H9 (cell line): ENCODE measurements at regions not wholly inside any gene's neighbourhood (a gene's known extent, or its start where the extent isn't known, plus 50 kb on each side); places are given as distances from the start of the nearest gene placed in this dataset.

Experiments
- DNase-seq: peaks from one replicate; pipeline ENCODE4 v3.0.0-alpha.2; 2017
- H2AFZ ChIP-seq: one replicate; pipeline ENCODE4 v1.6.1; 2013; ENCODE audit warnings: mild to moderate bottlenecking, low read length, control low read depth, moderate library complexity
- H2AK5ac ChIP-seq: 2 replicates; pipeline ENCODE4 v1.6.1; 2013; ENCODE audit warnings: low read length, control low read depth, mixed read lengths; ENCODE audit not compliant: insufficient read length
- H2BK120ac ChIP-seq: one replicate; pipeline ENCODE4 v1.6.1; 2013; ENCODE audit warnings: low read depth, mild to moderate bottlenecking, low read length, control low read depth, inconsistent platforms; ENCODE audit not compliant: poor library complexity, severe bottlenecking
- H2BK12ac ChIP-seq: 2 replicates; pipeline ENCODE4 v1.6.1; 2013; ENCODE audit warnings: low read length, control low read depth, mixed read lengths, low read depth; ENCODE audit not compliant: insufficient read length
- H2BK15ac ChIP-seq: 2 replicates; pipeline ENCODE4 v1.6.1; 2013; ENCODE audit warnings: low read depth, low read length, control low read depth
- H2BK20ac ChIP-seq: one replicate; pipeline ENCODE4 v1.6.1; 2013; ENCODE audit warnings: low read depth, mild to moderate bottlenecking, low read length, control low read depth, inconsistent platforms; ENCODE audit not compliant: poor library complexity, severe bottlenecking
- H2BK5ac ChIP-seq: 2 replicates; pipeline ENCODE4 v1.6.1; 2013; ENCODE audit warnings: low read length, control low read depth, mixed read lengths; ENCODE audit not compliant: insufficient read length
- H3K14ac ChIP-seq: 2 replicates; pipeline ENCODE4 v1.6.1; 2013; ENCODE audit warnings: low read length, control low read depth; ENCODE audit not compliant: insufficient read depth
- H3K18ac ChIP-seq: 2 replicates; pipeline ENCODE4 v1.6.1; 2013; ENCODE audit warnings: low read depth, mild to moderate bottlenecking, mixed read lengths, low read length, control low read depth; ENCODE audit not compliant: insufficient read length
- H3K23ac ChIP-seq: 2 replicates; pipeline ENCODE4 v1.6.1; 2013; ENCODE audit warnings: low read length, control low read depth, mixed read lengths, low read depth; ENCODE audit not compliant: insufficient read length
- H3K23me2 ChIP-seq: 2 replicates; pipeline ENCODE4 v1.6.1; 2013; ENCODE audit warnings: low read depth, mild to moderate bottlenecking, mixed read lengths, low read length, control low read depth; ENCODE audit not compliant: insufficient read length, poor library complexity, severe bottlenecking
- H3K27ac ChIP-seq: 2 replicates; pipeline ENCODE4 v1.5.1; 2013; ENCODE audit warnings: low read length, control low read depth, mixed read lengths, low read depth; ENCODE audit not compliant: insufficient read length
- H3K27me3 ChIP-seq: 2 replicates; pipeline ENCODE4 v1.6.1; 2013; ENCODE audit warnings: low read length, control low read depth, inconsistent platforms; ENCODE audit not compliant: insufficient read depth
- H3K4ac ChIP-seq: 2 replicates; pipeline ENCODE4 v1.6.1; 2013; ENCODE audit warnings: low read depth, mild to moderate bottlenecking, control low read depth, inconsistent platforms, low read length, moderate library complexity
- H3K4me1 ChIP-seq: 2 replicates; pipeline ENCODE4 v1.6.1; 2013; ENCODE audit warnings: low read length, control low read depth, inconsistent platforms; ENCODE audit not compliant: insufficient read depth
- H3K4me2 ChIP-seq: 2 replicates; pipeline ENCODE4 v1.6.1; 2013; ENCODE audit warnings: low read length, control low read depth, mixed read lengths; ENCODE audit not compliant: insufficient read length, insufficient read depth
- H3K56ac ChIP-seq: 2 replicates; pipeline ENCODE4 v1.6.1; 2013; ENCODE audit warnings: low read depth, mild to moderate bottlenecking, mixed read lengths, low read length, control low read depth; ENCODE audit not compliant: insufficient read length
- H3K79me1 ChIP-seq: 2 replicates; pipeline ENCODE4 v1.6.1; 2013; ENCODE audit warnings: low read depth, mild to moderate bottlenecking, moderate library complexity, low read length, control low read depth, inconsistent platforms; ENCODE audit not compliant: insufficient read depth, poor library complexity, severe bottlenecking
- H3K79me2 ChIP-seq: 2 replicates; pipeline ENCODE4 v1.6.1; 2013; ENCODE audit warnings: low read length, control low read depth, inconsistent platforms; ENCODE audit not compliant: insufficient read depth
- H3K9ac ChIP-seq: 2 replicates; pipeline ENCODE4 v1.6.1; 2013; ENCODE audit warnings: low read length, control low read depth, mixed read lengths; ENCODE audit not compliant: insufficient read length; ENCODE audit errors: extremely low read depth
- H3K9me3 ChIP-seq: one replicate; pipeline ENCODE4 v1.6.1; 2013; ENCODE audit warnings: low read depth, low read length, inconsistent platforms; ENCODE audit not compliant: control insufficient read depth
- H3T11ph ChIP-seq: one replicate; pipeline ENCODE4 v1.6.1; 2013; ENCODE audit warnings: mild to moderate bottlenecking, low read length, control low read depth, inconsistent platforms
- H4K20me1 ChIP-seq: one replicate; pipeline ENCODE4 v1.6.1; 2013; ENCODE audit not compliant: control insufficient read depth, insufficient read length, insufficient read depth
- H4K5ac ChIP-seq: 2 replicates; pipeline ENCODE4 v1.6.1; 2013; ENCODE audit warnings: low read depth, mild to moderate bottlenecking, mixed read lengths, low read length, control low read depth; ENCODE audit not compliant: insufficient read length
- H4K8ac ChIP-seq: replicated peaks from 2 replicates; pipeline ENCODE4 v1.6.1; 2013; ENCODE audit warnings: low read length, control low read depth, mixed read lengths, low read depth; ENCODE audit not compliant: insufficient read length
- H4K91ac ChIP-seq: 2 replicates; pipeline ENCODE4 v1.6.1; 2013; ENCODE audit warnings: low read depth, mild to moderate bottlenecking, moderate library complexity, mixed read lengths, low read length, control low read depth; ENCODE audit not compliant: insufficient read length
- H3K27ac Mint-ChIP-seq, 3 experiments: 2 replicates in 2 of 3; 3 replicates in 1 of 3; pipeline ENCODE4 v1.8.0; 2020 to 2021; ENCODE audit warnings: mixed read lengths in 3 of 3, mild to moderate bottlenecking in 1 of 3, moderate library complexity in 1 of 3
- H3K27me3 Mint-ChIP-seq: 2 replicates; pipeline ENCODE4 v1.8.0; 2021; ENCODE audit warnings: low read depth, mild to moderate bottlenecking, moderate library complexity, mixed read lengths
- H3K36me3 Mint-ChIP-seq, 3 experiments: 2 replicates in 2 of 3; 3 replicates in 1 of 3; pipeline ENCODE4 v1.8.0; 2020 to 2021; ENCODE audit warnings: low read depth in 3 of 3, mixed read lengths in 3 of 3; ENCODE audit not compliant: insufficient read depth in 1 of 3
- H3K4me1 Mint-ChIP-seq, 2 experiments: 2 replicates each; pipeline ENCODE4 v1.8.0; 2020; ENCODE audit warnings: mixed read lengths in 2 of 2
- H3K4me3 Mint-ChIP-seq, 2 experiments: 2 replicates in 1 of 2; 3 replicates in 1 of 2; pipeline ENCODE4 v1.8.0; 2020 to 2021; ENCODE audit warnings: mild to moderate bottlenecking in 2 of 2, mixed read lengths in 2 of 2, moderate library complexity in 1 of 2
- H3K9me3 Mint-ChIP-seq, 2 experiments: 2 replicates in 1 of 2; 3 replicates in 1 of 2; pipeline ENCODE4 v1.8.0; 2020; ENCODE audit warnings: mild to moderate bottlenecking in 2 of 2, mixed read lengths in 2 of 2, moderate library complexity in 1 of 2
- WGBS: extraction: QIAGEN DNeasy Blood & Tissue Kit; methylation state at CpG from one replicate; pipeline ENCODE4 v1.1.7; 2013; ENCODE audit warnings: missing lambda C conversion rate, low lambda C conversion rate, mixed read lengths; ENCODE audit not compliant: insufficient read length; ENCODE audit errors: extremely low coverage; 5-methylcytosine and 5-hydroxymethylcytosine counted together
- TF ChIP-seq, protein P1 (sequence below): fragments of 200-600 bp; sonication (generic); conservative IDR thresholded peaks from 3 replicates; pipeline ENCODE4 v1.8.0; 2021; ENCODE audit warnings: antibody characterized with exemption, mild to moderate bottlenecking

DNA sequence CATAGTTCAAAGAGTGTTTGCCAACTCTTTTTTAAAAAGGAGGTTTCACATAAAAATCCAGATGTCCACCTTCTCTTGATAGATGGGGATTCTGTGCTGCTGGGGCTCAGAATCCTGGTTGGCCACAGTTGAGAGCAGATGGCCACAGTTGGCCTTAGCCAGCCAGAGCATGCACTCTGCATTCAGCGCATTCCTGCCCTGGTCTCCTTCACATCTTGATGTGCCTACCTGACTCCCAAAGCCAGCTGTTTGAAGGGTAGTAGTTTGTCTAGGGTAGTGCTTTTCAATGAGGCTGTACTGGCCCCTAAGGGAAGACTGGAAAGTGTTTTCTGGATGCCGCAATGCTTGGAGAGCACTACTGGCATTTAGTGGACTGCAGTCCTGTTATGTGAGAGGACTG lies 208.1 kb upstream of the HDAC9 start:
- H3K23ac ChIP-seq, result no peak overlapping the region
- H3K56ac ChIP-seq, result no peak overlapping the region
- H3K4me3 Mint-ChIP-seq, result no peak overlapping the region
- H2AFZ ChIP-seq, result no peak overlapping the region
- TF ChIP-seq, protein P1, sequence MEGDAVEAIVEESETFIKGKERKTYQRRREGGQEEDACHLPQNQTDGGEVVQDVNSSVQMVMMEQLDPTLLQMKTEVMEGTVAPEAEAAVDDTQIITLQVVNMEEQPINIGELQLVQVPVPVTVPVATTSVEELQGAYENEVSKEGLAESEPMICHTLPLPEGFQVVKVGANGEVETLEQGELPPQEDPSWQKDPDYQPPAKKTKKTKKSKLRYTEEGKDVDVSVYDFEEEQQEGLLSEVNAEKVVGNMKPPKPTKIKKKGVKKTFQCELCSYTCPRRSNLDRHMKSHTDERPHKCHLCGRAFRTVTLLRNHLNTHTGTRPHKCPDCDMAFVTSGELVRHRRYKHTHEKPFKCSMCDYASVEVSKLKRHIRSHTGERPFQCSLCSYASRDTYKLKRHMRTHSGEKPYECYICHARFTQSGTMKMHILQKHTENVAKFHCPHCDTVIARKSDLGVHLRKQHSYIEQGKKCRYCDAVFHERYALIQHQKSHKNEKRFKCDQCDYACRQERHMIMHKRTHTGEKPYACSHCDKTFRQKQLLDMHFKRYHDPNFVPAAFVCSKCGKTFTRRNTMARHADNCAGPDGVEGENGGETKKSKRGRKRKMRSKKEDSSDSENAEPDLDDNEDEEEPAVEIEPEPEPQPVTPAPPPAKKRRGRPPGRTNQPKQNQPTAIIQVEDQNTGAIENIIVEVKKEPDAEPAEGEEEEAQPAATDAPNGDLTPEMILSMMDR, result no peak
- no peak overlapping the region for H2BK15ac ChIP-seq
- H2BK5ac ChIP-seq, result no peak overlapping the region
- DNase-seq, result no peak
- no peak overlapping the region for H2BK12ac ChIP-seq
- H2BK20ac ChIP-seq, result no peak overlapping the region
- H3K79me1 ChIP-seq, result no peaks in the 10 kb centered on the region
- no peaks in the 10 kb centered on the region for H3K9me3 Mint-ChIP-seq
- no CpG with 5 or more reads among the region's 2 CpGs for WGBS
- H3K79me2 ChIP-seq, result no peaks in the 10 kb centered on the region
- no peak overlapping the region for H4K91ac ChIP-seq
- no peak overlapping the region for H2BK120ac ChIP-seq
- H4K8ac ChIP-seq, result no peak overlapping the region
- H3K4me1 ChIP-seq, result no peaks in the 10 kb centered on the region
- H4K20me1 ChIP-seq, result no peaks in the 10 kb centered on the region
- no peak overlapping the region for H3K4me2 ChIP-seq
- no peak overlapping the region for H3K4ac ChIP-seq
- H3K27ac Mint-ChIP-seq, result peak overlapping the region in 1 of 3 experiments; percentile 85; a peak in 1 of 7 replicates
- no peak overlapping the region for H3K18ac ChIP-seq
- H3K27me3 Mint-ChIP-seq, result no peaks in the 10 kb centered on the region
- H3K14ac ChIP-seq, result no peak overlapping the region; the same call in 1 of the 2 replicates
- H3K4me1 Mint-ChIP-seq, result peaks cover 4% of the 10 kb centered on the region in 2 experiments
- no peaks in the 10 kb centered on the region for H3K23me2 ChIP-seq
- H3K36me3 Mint-ChIP-seq, result no peaks in the 10 kb centered on the region
- no peak overlapping the region for H3K27ac ChIP-seq
- no peak overlapping the region for H3T11ph ChIP-seq
- no peak overlapping the region for H4K5ac ChIP-seq
- no peak overlapping the region for H3K9ac ChIP-seq
- no peaks in the 10 kb centered on the region for H3K9me3 ChIP-seq
- H3K27me3 ChIP-seq, result no peaks in the 10 kb centered on the region
- no peak overlapping the region for H2AK5ac ChIP-seq
